Esophagus (tissue), 2 donors: ENCODE measurements at regions not wholly inside any gene's neighbourhood (a gene's known extent, or its start where the extent isn't known, plus 50 kb on each side); places are given as distances from the start of the nearest gene placed in this dataset.

ENCODE experiments used
- H3K27ac ChIP-seq, 2 donors: one replicate each; pipeline ENCODE4 v1.5.1; 2013; ENCODE audit warnings: low read depth in 2 of 2, mild to moderate bottlenecking in 2 of 2, inconsistent platforms in 1 of 2, low read length in 1 of 2, moderate library complexity in 1 of 2
- H3K27me3 ChIP-seq, 2 donors: one replicate each; pipeline ENCODE4 v1.6.1; 2013; ENCODE audit warnings: low read length in 2 of 2, control low read depth in 1 of 2, mild to moderate bottlenecking in 1 of 2; ENCODE audit not compliant: insufficient read depth in 2 of 2, control insufficient read depth in 1 of 2
- H3K36me3 ChIP-seq, 2 donors: one replicate each; pipeline ENCODE4 v1.6.1; 2013; ENCODE audit warnings: low read length in 1 of 2; ENCODE audit not compliant: control insufficient read depth in 2 of 2, insufficient read depth in 2 of 2
- H3K4me1 ChIP-seq, 2 donors: one replicate each; pipeline ENCODE4 v1.6.1; 2013; ENCODE audit warnings: low read length in 1 of 2; ENCODE audit not compliant: control insufficient read depth in 2 of 2, insufficient read depth in 2 of 2
- H3K4me3 ChIP-seq, 2 donors: one replicate each; pipeline ENCODE4 v1.5.1; 2013; ENCODE audit warnings: low read length in 2 of 2, mild to moderate bottlenecking in 2 of 2, low read depth in 1 of 2, moderate library complexity in 1 of 2
- H3K9me3 ChIP-seq, 2 donors: one replicate each; pipeline ENCODE4 v1.6.1; 2013; ENCODE audit warnings: mild to moderate bottlenecking in 2 of 2, low read depth in 1 of 2, low read length in 1 of 2, moderate library complexity in 1 of 2; ENCODE audit not compliant: control insufficient read depth in 2 of 2, insufficient read depth in 1 of 2
- WGBS, 2 donors: extraction: QIAGEN DNeasy Blood & Tissue Kit; methylation state at CpG; one replicate each; pipeline ENCODE4 v1.1.7; 2013; 5-methylcytosine and 5-hydroxymethylcytosine counted together
- donor health status: healthy with polysubstance abuse.
- donor health status: Bipolar disorder and iron deficiency.

DNA sequence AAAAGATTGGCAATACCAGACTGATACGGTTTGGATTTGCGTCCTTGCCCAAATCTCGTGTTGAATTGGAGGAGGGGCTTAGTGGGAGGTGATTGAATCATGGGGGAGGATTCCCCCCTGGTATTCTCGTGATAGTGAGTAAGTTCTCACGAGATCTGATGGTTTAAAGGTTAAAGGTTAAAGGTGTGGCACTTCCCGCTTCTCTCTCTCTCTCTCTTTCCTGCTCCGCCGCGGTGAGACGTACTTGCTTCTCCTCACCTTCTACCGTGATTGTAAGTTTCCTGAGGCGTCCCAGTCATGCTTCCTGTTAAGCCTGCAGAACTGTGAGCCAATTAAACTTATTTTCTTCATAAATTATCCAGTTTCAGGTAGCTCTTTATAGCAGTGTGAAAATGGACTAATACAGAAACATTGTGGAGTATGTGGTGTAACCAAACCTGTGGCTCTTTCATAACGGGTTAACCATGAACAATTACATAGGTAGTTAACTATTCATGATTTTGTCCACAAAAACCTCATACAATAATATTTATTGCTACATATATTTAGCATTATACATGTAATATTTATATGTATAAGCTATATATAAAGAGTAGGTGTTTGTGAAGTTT lies 107.5 kb downstream of the ANXA1 start:
- Histone ChIP-seq H3K4me3 (no peak overlapping the region), H3K27me3 (no peaks in the 10 kb centered on the region), H3K4me1 (no peaks in the 10 kb centered on the region), H3K9me3 (peaks cover 0 to 4% of the 10 kb centered on the region in 2 donors), H3K36me3 (no peaks in the 10 kb centered on the region), H3K27ac (no peak overlapping the region)
- WGBS, 2 donors, result 83 to 88% methylated on average over 13 of the region's 13 CpGs

DNA sequence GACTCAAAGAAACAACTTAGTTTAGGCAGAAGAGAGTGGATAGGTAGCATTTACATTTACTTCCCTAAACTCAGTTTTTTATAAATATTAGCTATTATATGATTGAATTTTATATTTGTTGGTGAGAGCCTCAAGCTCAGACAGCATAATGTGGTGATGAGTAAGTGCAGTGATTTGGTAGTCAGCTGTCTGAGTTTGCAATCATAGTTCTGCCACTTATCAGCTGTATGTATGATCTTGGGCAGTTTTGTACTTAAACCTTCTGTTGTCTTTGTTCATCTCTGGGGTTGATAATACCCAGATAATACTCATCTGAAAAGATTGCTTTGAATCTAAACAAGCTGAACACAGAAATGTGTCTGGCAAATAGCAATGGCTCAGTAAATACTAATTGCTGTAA lies 108.8 kb downstream of the ANXA1 start:
- Histone ChIP-seq H3K27me3 (no peaks in the 10 kb centered on the region), H3K36me3 (no peaks in the 10 kb centered on the region), H3K27ac (no peak overlapping the region), H3K4me1 (no peaks in the 10 kb centered on the region), H3K9me3 (no peaks in the 10 kb centered on the region), H3K4me3 (no peak overlapping the region)

DNA sequence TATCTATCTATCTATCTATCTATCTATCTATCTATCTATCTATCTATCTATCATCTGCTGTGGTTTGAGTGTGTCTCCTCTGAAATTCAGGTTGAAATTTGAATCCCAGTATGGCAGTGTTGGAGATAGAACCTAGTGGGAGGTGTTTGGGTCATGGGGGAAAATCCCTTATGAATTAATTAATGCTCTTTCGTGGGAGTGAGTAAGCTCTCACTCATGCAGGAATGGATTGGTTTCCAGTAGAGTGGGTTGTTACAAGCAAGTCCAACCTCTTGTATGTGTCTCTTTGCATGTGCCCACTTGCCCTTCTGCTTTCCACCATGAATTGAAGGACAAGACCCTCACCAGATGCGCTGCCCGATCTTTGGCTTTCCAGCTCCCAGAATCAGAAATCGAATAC lies 113.0 kb downstream of the ANXA1 start:
- no peak overlapping the region for H3K27ac ChIP-seq
- no peaks in the 10 kb centered on the region for H3K4me1 ChIP-seq
- H3K27me3 ChIP-seq, result no peaks in the 10 kb centered on the region
- no peaks in the 10 kb centered on the region for H3K36me3 ChIP-seq
- no peak overlapping the region for H3K4me3 ChIP-seq
- H3K9me3 ChIP-seq, result no peaks in the 10 kb centered on the region
- WGBS, 2 donors, result 82 to 86% methylated on average over 4 of the region's 4 CpGs

DNA sequence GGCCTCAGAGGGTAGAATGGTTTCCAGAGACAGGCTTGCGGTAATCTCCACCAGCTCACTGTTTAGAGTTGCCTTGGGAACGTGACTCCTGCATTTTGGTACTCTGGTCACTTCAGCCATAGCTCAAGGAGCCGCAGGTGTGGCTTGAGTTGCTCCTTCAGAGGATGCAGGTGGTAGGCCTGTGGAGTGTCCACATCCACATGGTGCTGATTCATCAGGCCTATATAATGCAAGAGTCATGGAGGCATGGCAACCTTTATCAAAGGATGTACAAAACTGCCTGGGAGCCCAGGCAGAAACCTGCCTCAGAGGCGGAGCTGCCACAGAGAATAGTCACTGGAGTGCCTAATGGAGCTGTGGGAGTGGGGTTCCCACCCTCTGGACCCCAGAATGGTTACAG lies 114.2 kb downstream of the ANXA1 start:
- no peaks in the 10 kb centered on the region for H3K27me3 ChIP-seq
- no peaks in the 10 kb centered on the region for H3K36me3 ChIP-seq
- no peak overlapping the region for H3K4me3 ChIP-seq
- no peak overlapping the region for H3K27ac ChIP-seq
- no peaks in the 10 kb centered on the region for H3K9me3 ChIP-seq
- no peaks in the 10 kb centered on the region for H3K4me1 ChIP-seq
- 83 to 88% methylated on average over 4 of the region's 4 CpGs for WGBS, 2 donors

DNA sequence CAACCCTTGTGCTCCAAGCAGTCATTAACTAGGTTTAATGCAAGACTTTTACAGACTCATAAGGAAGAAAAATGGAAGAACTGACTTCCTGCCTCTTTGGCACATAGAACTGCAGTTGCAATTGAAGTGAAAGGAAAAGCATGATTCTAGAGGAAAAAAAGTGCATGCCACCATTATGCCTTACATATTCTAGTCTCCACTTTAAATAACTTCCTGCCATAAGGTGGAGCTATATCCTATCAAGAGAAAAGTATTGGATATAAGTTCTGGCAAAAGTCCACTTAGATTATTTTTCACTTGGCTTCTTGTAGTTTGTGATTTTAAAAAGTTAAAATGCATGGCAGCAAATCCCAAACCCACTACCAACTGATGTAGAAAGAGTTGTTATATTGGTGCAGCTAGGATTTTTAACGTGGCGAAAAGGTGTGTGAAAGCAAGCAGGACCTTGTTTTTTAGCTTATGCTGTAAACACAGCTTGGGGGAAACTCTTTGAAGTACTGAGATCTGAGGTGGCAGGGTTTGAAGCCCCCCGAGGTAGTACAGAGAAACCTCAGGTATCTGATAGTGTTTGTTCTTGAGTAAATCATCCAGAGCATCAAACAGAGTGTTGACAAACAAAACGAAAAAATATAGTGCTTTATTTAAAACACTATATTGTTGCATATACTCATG lies 117.9 kb downstream of the ANXA1 start:
- H3K9me3 ChIP-seq, result no peaks in the 10 kb centered on the region
- no peaks in the 10 kb centered on the region for H3K4me1 ChIP-seq
- H3K27me3 ChIP-seq, result no peaks in the 10 kb centered on the region
- WGBS, 2 donors, result 38 to 43% methylated on average over 4 of the region's 4 CpGs
- no peaks in the 10 kb centered on the region for H3K36me3 ChIP-seq
- no peak overlapping the region for H3K4me3 ChIP-seq
- H3K27ac ChIP-seq, result no peak overlapping the region

DNA sequence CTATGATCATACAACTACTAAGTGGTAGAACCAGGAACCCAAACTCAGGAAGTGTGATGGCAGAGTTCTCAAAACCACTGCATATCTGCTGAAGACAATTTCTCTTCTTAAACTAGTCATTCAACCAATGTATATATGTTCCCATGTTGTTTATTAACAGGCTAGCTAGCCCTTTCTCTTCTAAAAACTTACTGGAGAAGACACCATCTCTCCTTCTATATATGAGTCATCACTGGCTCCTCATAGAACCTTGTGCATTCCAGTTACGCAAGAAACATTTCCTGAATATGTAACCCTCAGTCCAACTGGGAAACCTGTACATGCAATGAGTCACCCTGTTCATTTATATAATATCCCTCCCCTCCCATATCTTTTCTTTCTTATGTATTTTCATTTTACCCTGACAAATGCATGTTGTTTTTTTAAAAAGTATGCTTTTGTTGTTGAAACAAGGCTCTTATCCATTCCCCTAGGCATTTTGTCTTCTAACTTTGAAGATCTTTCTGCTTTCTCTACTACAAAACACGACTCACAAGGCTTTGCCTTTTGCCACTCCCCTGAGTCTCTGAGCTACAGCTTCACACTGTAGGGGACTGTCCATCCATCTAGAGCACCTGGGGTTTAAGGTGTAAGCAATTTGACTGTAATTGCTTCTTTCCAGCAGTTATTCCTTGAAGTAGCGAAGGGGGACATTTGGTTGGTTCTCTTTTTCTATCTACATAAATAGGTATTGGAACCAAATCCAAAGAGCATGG lies 119.5 kb downstream of the ANXA1 start:
- WGBS, 2 donors, result 43 to 54% methylated on average over 3 of the region's 3 CpGs
- Histone ChIP-seq H3K36me3 (no peaks in the 10 kb centered on the region), H3K4me3 (no peak overlapping the region), H3K27ac (peak overlapping the region in 1 of 2 donors; percentile 22), H3K27me3 (no peaks in the 10 kb centered on the region), H3K9me3 (no peaks in the 10 kb centered on the region), H3K4me1 (no peaks in the 10 kb centered on the region)

DNA sequence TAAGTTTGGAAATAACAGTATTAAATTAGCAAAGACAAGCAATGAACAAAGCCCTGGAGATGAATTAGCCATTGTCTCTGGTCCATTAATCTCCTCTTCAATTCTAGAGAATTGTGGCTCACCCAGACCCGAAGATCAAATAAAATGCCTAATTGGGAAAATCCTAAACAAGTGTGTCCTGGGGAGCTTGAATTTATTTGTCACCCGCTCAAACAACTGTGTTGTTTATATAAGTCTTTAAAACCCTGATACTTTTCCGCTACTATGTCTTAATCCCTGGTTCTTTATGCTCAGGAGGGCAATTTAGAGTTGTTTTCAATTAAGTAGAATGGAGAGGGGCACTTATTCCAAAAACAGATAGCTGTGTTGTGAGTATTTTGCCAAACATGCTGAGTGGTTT lies 128.4 kb downstream of the ANXA1 start:
- H3K4me3 ChIP-seq, result no peak overlapping the region
- no peaks in the 10 kb centered on the region for H3K4me1 ChIP-seq
- no peak overlapping the region for H3K27ac ChIP-seq
- H3K36me3 ChIP-seq, result no peaks in the 10 kb centered on the region
- H3K9me3 ChIP-seq, result no peaks in the 10 kb centered on the region
- no peaks in the 10 kb centered on the region for H3K27me3 ChIP-seq
- WGBS, 2 donors, result 65 to 67% methylated on average over 3 of the region's 3 CpGs

DNA sequence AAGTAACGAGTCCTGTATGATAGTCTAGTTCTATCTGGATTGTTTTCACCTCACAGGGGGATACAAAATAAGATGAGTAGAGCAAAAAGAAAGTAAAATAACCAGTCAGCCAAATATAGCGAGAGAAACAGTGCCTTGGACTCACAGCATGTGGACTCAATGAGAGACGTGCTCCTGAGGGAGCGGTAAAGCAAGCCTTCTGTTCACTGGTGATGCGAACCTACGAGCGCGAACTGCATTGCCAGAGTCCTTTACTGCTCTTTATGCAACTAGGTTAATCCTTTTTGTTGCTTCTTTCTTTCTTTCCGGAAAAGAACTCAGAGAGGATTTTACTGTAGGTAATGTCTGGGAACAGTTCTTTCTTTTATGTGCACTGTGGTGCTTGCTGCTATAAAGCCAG lies 132.7 kb downstream of the ANXA1 start:
- no peaks in the 10 kb centered on the region for H3K4me1 ChIP-seq
- H3K27ac ChIP-seq, result no peak overlapping the region
- H3K36me3 ChIP-seq, result no peaks in the 10 kb centered on the region
- H3K9me3 ChIP-seq, result no peaks in the 10 kb centered on the region
- WGBS, 2 donors, result 84 to 92% methylated on average over 9 of the region's 9 CpGs
- H3K27me3 ChIP-seq, result no peaks in the 10 kb centered on the region
- no peak overlapping the region for H3K4me3 ChIP-seq

DNA sequence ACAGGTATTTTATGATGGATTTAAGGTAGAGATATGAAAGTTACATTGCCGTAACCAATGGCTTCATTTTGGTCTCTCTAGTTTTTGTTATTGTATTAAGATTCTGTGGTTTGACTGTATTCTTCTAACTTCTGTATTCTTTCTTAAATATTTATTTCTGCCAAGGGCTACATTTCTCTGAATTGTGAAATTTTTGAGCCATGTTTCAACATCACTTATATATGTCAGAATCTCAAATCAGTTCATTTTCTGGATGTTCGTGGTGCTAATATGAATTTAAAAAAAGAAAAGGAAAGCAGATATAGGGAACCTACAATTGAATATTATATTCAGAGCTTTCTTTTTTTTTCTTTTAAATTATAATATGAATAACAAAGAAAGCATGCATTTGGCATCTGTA lies 142.7 kb downstream of the ANXA1 start:
- Histone ChIP-seq H3K27ac (no peak overlapping the region), H3K27me3 (no peaks in the 10 kb centered on the region), H3K9me3 (peaks cover 0 to 3% of the 10 kb centered on the region in 2 donors), H3K36me3 (no peaks in the 10 kb centered on the region), H3K4me1 (no peaks in the 10 kb centered on the region), H3K4me3 (no peak overlapping the region)
- whole genome bisulfite sequencing, 2 donors, result 82 to 88% methylated on average over 2 of the region's 2 CpGs

DNA sequence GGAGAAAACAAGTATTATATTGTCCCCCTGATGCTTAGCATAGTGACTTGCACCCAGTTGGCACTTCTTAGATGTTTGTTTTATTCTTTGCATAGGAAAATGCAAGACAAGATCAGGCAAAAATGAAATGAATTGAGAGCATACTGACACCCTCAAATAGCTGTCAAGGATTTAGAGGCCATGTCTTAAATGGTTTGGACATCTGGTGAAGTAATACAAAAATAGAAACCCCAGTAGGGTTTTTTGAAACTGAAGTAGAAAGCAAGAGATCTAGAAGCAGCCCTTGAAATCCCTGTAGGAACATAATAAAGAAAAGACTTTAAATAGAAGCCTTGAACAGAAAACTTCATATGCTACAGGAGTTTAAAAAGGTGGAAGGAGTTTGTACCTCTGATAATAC lies 174.3 kb downstream of the ANXA1 start:
- H3K27ac ChIP-seq, result no peak overlapping the region
- no peaks in the 10 kb centered on the region for H3K9me3 ChIP-seq
- H3K4me3 ChIP-seq, result no peak overlapping the region
- H3K36me3 ChIP-seq, result no peaks in the 10 kb centered on the region
- no peaks in the 10 kb centered on the region for H3K27me3 ChIP-seq
- no peaks in the 10 kb centered on the region for H3K4me1 ChIP-seq
